ENCODE measurements at regions not wholly inside any gene's neighbourhood (a gene's known extent, or its start where the extent isn't known, plus 50 kb on each side); places are given as distances from the start of the nearest gene placed in this dataset.

DNA sequence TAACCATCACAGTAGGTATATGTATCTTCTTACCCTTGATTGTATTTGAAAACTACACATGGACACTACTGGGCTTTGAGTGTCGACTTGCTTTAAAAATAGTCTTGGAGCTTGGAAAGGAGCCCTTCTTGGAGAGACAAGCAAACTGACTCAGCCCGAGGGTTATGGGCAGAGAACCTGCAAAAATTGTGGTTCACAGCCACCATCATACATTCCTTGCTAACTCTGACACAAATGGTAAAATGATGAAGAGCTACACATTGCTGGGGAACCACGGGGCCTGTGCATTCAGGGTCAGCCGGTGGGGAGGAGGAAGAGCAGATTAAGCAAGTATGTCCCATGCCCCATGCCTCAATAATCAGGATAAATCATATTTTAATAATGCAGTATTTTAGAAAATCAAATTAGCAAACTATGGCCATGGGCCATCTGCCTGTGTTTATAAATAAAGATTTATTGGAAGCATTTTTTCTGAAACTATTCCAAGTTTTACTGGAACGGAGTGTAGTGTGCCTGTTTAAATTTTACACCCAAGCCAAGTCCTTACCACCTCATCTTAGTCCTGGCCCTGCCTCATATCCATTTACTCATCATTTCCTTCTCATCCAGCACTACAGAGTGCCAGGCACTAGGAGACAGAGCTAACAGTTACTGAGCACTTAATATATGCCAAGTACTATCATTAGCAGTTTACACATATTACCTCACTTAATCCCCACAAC lies 195.7 kb downstream of the PALM2AKAP2 start:
- no peak overlapping the region for H3K4me3 ChIP-seq
- H3K4me1 ChIP-seq = peaks cover 0 to 13% of the 10 kb centered on the region in 2 donors
- no peak overlapping the region for H3K27ac ChIP-seq
- TF ChIP-seq, protein P1, sequence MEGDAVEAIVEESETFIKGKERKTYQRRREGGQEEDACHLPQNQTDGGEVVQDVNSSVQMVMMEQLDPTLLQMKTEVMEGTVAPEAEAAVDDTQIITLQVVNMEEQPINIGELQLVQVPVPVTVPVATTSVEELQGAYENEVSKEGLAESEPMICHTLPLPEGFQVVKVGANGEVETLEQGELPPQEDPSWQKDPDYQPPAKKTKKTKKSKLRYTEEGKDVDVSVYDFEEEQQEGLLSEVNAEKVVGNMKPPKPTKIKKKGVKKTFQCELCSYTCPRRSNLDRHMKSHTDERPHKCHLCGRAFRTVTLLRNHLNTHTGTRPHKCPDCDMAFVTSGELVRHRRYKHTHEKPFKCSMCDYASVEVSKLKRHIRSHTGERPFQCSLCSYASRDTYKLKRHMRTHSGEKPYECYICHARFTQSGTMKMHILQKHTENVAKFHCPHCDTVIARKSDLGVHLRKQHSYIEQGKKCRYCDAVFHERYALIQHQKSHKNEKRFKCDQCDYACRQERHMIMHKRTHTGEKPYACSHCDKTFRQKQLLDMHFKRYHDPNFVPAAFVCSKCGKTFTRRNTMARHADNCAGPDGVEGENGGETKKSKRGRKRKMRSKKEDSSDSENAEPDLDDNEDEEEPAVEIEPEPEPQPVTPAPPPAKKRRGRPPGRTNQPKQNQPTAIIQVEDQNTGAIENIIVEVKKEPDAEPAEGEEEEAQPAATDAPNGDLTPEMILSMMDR (IDR thresholded peaks at IDR 0.05) = no peak
- no peaks in the 10 kb centered on the region for H3K27me3 ChIP-seq
- no peaks in the 10 kb centered on the region for H3K9me3 ChIP-seq
- no peak for DNase-seq (ENCODE audit: low spot score)
- no peaks in the 10 kb centered on the region for H3K36me3 ChIP-seq

DNA sequence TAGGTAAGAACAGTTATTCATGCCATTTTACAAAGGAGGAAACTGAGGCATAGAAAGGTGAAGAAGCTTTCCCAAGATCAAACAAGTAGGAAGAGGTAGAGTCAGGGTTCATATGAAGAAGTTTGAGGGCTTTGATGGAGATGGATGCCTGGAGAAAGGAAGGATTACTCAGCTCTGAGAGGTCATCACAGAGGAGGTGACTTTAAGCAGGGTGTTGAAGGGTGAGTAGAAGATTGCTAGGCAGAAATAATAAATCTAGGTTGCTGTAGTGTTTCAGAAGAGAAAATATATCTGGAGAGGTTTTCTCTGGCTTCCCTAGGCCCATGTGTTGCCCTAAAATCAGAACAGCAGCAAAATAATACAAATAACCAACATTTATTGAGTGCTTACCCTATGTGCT lies 196.3 kb downstream of the PALM2AKAP2 start:
- Histone ChIP-seq H3K27ac (no peak overlapping the region), H3K4me3 (no peak overlapping the region), H3K36me3 (no peaks in the 10 kb centered on the region), H3K9me3 (no peaks in the 10 kb centered on the region), H3K27me3 (no peaks in the 10 kb centered on the region), H3K4me1 (peaks cover 0 to 13% of the 10 kb centered on the region in 2 donors)
- no peak for DNase-seq (ENCODE audit: low spot score)
- TF ChIP-seq, protein P1 (IDR thresholded peaks at IDR 0.05) = no peak

DNA sequence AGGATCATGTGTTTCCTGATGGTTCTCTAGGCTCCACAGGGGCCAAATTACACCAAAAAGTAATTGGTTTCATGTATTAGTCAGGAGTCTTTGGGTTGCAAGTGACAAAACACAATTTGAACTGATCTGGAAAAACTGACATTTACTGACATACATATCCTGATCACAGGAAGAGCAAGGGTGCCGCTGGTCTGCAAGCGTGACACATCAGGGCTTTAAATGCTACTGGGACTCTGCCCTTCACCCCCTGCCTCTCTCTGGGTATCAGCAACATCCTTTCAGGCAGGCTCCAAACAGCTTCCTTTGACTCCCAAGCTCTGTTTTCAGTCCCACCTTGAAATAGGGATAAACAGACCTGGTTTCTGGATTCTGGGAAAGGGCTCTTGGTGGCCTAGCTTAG lies 197.5 kb downstream of the PALM2AKAP2 start:
- Histone ChIP-seq H3K27ac (no peak overlapping the region), H3K4me1 (peaks cover 0 to 13% of the 10 kb centered on the region in 2 donors), H3K9me3 (no peaks in the 10 kb centered on the region), H3K4me3 (no peak overlapping the region), H3K36me3 (no peaks in the 10 kb centered on the region), H3K27me3 (no peaks in the 10 kb centered on the region)
- TF ChIP-seq, protein P1 (IDR thresholded peaks at IDR 0.05) = no peak
- no peak for DNase-seq (ENCODE audit: low spot score)

DNA sequence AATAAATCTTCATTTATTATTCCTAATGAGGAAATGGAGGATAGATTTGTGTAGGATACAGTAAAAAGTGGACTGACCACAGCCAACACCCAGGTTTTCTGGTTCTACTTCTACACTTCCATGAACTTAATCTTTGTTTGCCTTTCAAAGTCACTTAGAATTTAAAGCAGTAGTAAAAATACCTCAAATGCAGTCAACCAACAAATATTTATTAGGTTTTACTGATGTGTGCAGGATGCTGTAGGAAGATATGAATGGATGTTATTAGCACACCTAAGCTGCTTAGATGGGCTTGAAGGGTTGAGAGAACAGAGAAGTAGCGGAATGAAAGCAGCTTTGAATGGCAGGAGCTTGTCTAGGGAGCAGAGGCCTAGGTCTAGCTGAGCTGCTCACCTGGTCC lies 201.1 kb downstream of the PALM2AKAP2 start:
- H3K27me3 ChIP-seq = no peaks in the 10 kb centered on the region
- TF ChIP-seq, protein P1 (IDR thresholded peaks at IDR 0.05) = no peak
- H3K9me3 ChIP-seq = no peaks in the 10 kb centered on the region
- no peak for DNase-seq (ENCODE audit: low spot score)
- no peaks in the 10 kb centered on the region for H3K36me3 ChIP-seq
- H3K4me1 ChIP-seq = peaks cover 0 to 4% of the 10 kb centered on the region in 2 donors
- H3K27ac ChIP-seq = no peak overlapping the region
- H3K4me3 ChIP-seq = no peak overlapping the region

DNA sequence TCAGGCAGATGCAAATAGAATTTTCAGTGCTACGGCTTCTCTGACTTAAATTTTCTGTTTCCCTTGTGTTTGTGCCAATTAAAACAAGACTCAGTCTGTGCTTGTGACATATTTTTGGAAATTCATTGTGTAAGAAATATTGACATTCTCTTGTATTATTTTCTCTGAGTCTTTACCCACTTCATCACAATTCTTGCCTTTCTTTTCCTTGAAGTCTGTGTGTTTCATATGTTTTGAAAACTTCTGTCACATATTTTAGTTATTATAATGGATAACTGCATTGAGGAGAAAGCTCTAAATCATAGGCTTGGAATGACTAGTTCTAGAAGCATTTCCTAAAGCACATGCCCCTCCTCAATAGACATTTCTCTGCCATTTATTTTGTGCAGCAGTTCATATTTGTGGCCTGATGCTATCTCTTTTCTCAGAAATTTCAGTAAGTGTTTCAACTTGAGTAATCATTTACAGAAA lies 206.6 kb downstream of the PALM2AKAP2 start:
- Histone ChIP-seq H3K36me3 (peaks cover 2% of the 10 kb centered on the region), H3K27ac (peak overlapping the region; percentile 10 to 18), H3K27me3 (no peaks in the 10 kb centered on the region), H3K4me3 (no peak overlapping the region), H3K9me3 (peaks cover 0 to 7% of the 10 kb centered on the region in 2 donors), H3K4me1 (peaks cover 0 to 7% of the 10 kb centered on the region in 2 donors)
- DNase-seq (ENCODE audit: low spot score) = no peak
- TF ChIP-seq, protein P1 (IDR thresholded peaks at IDR 0.05) = no peak

DNA sequence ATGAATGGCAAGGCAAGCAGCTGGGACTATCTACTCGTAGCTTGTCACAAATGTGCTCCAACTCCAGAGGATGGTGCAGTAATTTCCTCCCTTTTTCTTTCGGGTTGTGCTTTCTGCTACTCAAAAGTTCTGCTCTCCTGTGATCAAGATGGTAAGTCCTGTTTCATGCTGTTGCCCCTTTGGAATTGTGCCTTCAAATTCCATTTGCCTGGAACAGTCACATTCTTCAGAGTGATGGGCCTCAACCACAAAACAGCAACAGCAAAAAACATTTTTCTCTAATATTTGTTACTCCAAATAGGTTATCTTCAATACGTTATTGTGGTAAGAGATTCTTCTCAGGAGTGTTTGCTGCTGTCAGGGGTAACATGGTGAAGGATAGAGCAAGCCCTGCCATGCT lies 209.3 kb downstream of the PALM2AKAP2 start:
- Histone ChIP-seq H3K36me3 (peaks cover 4% of the 10 kb centered on the region), H3K4me3 (no peak overlapping the region), H3K27me3 (no peaks in the 10 kb centered on the region), H3K4me1 (peaks cover 0 to 10% of the 10 kb centered on the region in 2 donors), H3K27ac (no peak overlapping the region), H3K9me3 (peaks cover 0 to 7% of the 10 kb centered on the region in 2 donors)
- TF ChIP-seq, protein P1 (IDR thresholded peaks at IDR 0.05) = no peak
- DNase-seq (ENCODE audit: low spot score) = no peak
